ENCODE measurements at regions not wholly inside any gene's neighbourhood (a gene's known extent, or its start where the extent isn't known, plus 50 kb on each side); places are given as distances from the start of the nearest gene placed in this dataset.

DNA sequence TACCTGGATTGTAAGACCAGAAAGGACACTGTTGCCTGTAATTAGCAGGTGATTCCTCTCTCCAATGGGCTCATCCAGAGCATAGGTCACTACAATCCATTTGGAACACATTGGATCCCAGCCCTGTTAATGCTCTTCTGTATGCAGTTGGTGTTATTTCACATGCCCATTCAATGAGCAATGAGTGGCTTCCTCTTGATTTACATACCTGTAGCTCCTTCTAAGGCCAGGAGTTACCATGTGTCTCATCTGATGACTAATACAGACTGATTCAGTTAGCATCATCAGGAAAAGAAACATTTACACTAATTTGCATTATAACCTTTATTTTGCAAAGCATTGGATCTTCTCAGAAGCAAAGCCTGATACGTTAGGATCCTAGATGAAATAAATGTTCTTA is 83.1 kb upstream of the NPVF start:
- H3K9ac ChIP-seq (ENCODE audit: low read length), result no peak overlapping the region
- TF ChIP-seq, protein P1, sequence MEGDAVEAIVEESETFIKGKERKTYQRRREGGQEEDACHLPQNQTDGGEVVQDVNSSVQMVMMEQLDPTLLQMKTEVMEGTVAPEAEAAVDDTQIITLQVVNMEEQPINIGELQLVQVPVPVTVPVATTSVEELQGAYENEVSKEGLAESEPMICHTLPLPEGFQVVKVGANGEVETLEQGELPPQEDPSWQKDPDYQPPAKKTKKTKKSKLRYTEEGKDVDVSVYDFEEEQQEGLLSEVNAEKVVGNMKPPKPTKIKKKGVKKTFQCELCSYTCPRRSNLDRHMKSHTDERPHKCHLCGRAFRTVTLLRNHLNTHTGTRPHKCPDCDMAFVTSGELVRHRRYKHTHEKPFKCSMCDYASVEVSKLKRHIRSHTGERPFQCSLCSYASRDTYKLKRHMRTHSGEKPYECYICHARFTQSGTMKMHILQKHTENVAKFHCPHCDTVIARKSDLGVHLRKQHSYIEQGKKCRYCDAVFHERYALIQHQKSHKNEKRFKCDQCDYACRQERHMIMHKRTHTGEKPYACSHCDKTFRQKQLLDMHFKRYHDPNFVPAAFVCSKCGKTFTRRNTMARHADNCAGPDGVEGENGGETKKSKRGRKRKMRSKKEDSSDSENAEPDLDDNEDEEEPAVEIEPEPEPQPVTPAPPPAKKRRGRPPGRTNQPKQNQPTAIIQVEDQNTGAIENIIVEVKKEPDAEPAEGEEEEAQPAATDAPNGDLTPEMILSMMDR (IDR thresholded peaks at IDR 0.05; ENCODE audit: insufficient read depth, low read depth, low read length), result no peak
- TF ChIP-seq EZH2 (IDR thresholded peaks at IDR 0.05; ENCODE audit: insufficient read depth, low read length), result no peak
- H3K4me2 ChIP-seq (ENCODE audit: low read length), result no peak overlapping the region
- no peak overlapping the region for H3K27ac Mint-ChIP-seq (ENCODE audit: unreplicated experiment)
- H3K27ac ChIP-seq (ENCODE audit: low read depth, low read length), result no peak overlapping the region
- H3K4me3 Mint-ChIP-seq (ENCODE audit: unreplicated experiment), result no peak overlapping the region
- peaks cover 2% of the 10 kb centered on the region for H3K9me3 Mint-ChIP-seq (ENCODE audit: unreplicated experiment)
- no peak overlapping the region for H2AFZ ChIP-seq (ENCODE audit: low read depth, low read length)
- no peak for DNase-seq (ENCODE audit: low read depth)
- no peak for FAIRE-seq
- H3K4me1 Mint-ChIP-seq (ENCODE audit: low read depth, unreplicated experiment), result peaks cover 2% of the 10 kb centered on the region
- no peaks in the 10 kb centered on the region for H3K9me3 ChIP-seq (ENCODE audit: insufficient read depth, low read depth, low read length)
- H3K4me1 ChIP-seq (ENCODE audit: insufficient read depth, low read length), result no peaks in the 10 kb centered on the region
- H3K36me3 Mint-ChIP-seq (ENCODE audit: low read depth, unreplicated experiment), result no peaks in the 10 kb centered on the region
- no peaks in the 10 kb centered on the region for H3K27me3 ChIP-seq (ENCODE audit: insufficient read depth, low read length)
- H3K27me3 Mint-ChIP-seq (ENCODE audit: low read depth, unreplicated experiment), result no peaks in the 10 kb centered on the region
- H3K36me3 ChIP-seq (ENCODE audit: insufficient read depth, low read length), result no peaks in the 10 kb centered on the region
- no peaks in the 10 kb centered on the region for H4K20me1 ChIP-seq (ENCODE audit: insufficient read depth, low read length)
- no peak overlapping the region for H3K4me3 ChIP-seq (ENCODE audit: insufficient read depth, low read depth, low read length)
- H3K79me2 ChIP-seq (ENCODE audit: insufficient read depth, low read length), result no peaks in the 10 kb centered on the region

DNA sequence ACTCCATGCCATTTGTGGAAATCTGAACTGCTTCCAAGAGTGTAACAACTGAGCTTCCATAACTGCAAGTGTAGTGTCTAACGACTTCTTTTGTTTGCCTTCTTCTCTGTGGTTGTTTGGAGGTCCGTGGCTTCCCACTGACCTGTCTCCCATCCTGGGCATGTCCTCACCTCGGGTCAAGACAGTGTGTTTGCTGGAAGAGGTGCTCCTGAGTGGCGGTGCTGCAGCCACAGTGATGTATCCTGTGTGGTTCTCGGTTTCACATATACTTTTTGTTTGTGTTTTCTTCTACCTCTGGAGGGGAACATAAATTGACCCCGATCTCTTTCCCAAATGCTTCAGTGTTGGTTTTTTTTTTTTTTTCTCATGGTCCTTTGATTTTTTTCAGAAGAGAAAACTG is 84.7 kb upstream of the NPVF start:
- Histone ChIP-seq H3K27ac (ENCODE audit: low read depth, low read length) (no peak overlapping the region), H3K79me2 (ENCODE audit: insufficient read depth, low read length) (no peaks in the 10 kb centered on the region), H3K4me1 (ENCODE audit: insufficient read depth, low read length) (no peaks in the 10 kb centered on the region), H3K9ac (ENCODE audit: low read length) (no peak overlapping the region), H3K27me3 (ENCODE audit: insufficient read depth, low read length) (no peaks in the 10 kb centered on the region), H4K20me1 (ENCODE audit: insufficient read depth, low read length) (no peaks in the 10 kb centered on the region), H3K9me3 (ENCODE audit: insufficient read depth, low read depth, low read length) (no peaks in the 10 kb centered on the region), H2AFZ (ENCODE audit: low read depth, low read length) (no peak overlapping the region), H3K4me2 (ENCODE audit: low read length) (no peak overlapping the region), H3K36me3 (ENCODE audit: insufficient read depth, low read length) (no peaks in the 10 kb centered on the region), H3K4me3 (ENCODE audit: insufficient read depth, low read depth, low read length) (no peak overlapping the region)
- TF ChIP-seq, protein P1 (IDR thresholded peaks at IDR 0.05; ENCODE audit: insufficient read depth, low read depth, low read length), result no peak
- TF ChIP-seq EZH2 (IDR thresholded peaks at IDR 0.05; ENCODE audit: insufficient read depth, low read length), result no peak
- no peak overlapping the region for H3K27ac Mint-ChIP-seq (ENCODE audit: unreplicated experiment)
- DNase-seq (ENCODE audit: low read depth), result no peak
- H3K4me1 Mint-ChIP-seq (ENCODE audit: low read depth, unreplicated experiment), result peaks cover 2% of the 10 kb centered on the region
- no peak for FAIRE-seq
- H3K27me3 Mint-ChIP-seq (ENCODE audit: low read depth, unreplicated experiment), result no peaks in the 10 kb centered on the region
- peaks cover 2% of the 10 kb centered on the region for H3K9me3 Mint-ChIP-seq (ENCODE audit: unreplicated experiment)
- no peak overlapping the region for H3K4me3 Mint-ChIP-seq (ENCODE audit: unreplicated experiment)
- no peaks in the 10 kb centered on the region for H3K36me3 Mint-ChIP-seq (ENCODE audit: low read depth, unreplicated experiment)

DNA sequence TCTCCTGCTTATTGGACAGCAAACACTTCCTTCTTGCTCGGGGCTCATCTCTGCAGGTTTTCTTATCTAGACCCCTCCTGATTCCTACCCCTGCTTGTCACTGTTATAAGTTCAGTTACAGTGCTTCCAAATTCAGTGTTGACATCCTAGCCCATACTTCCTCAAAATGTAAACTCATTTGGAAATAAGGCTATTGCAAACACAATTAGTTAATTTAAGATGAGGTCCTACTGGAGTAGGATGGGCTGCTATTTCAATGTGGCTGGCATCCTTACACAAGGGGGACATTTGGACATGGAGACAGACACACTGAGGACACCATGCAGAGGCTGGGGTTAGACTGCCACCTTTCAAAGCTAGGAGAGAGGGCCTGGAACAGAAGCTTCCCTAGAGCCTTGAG is 85.2 kb upstream of the NPVF start:
- Histone ChIP-seq H3K4me3 (ENCODE audit: insufficient read depth, low read depth, low read length) (no peak overlapping the region), H3K27ac (ENCODE audit: low read depth, low read length) (no peak overlapping the region), H3K9me3 (ENCODE audit: insufficient read depth, low read depth, low read length) (no peaks in the 10 kb centered on the region), H3K27me3 (ENCODE audit: insufficient read depth, low read length) (no peaks in the 10 kb centered on the region), H3K4me1 (ENCODE audit: insufficient read depth, low read length) (no peaks in the 10 kb centered on the region), H3K9ac (ENCODE audit: low read length) (no peak overlapping the region), H3K36me3 (ENCODE audit: insufficient read depth, low read length) (no peaks in the 10 kb centered on the region), H4K20me1 (ENCODE audit: insufficient read depth, low read length) (no peaks in the 10 kb centered on the region), H2AFZ (ENCODE audit: low read depth, low read length) (no peak overlapping the region), H3K79me2 (ENCODE audit: insufficient read depth, low read length) (no peaks in the 10 kb centered on the region), H3K4me2 (ENCODE audit: low read length) (no peak overlapping the region)
- Mint-ChIP-seq H3K27ac (ENCODE audit: unreplicated experiment) (no peak overlapping the region), H3K27me3 (ENCODE audit: low read depth, unreplicated experiment) (no peaks in the 10 kb centered on the region), H3K4me3 (ENCODE audit: unreplicated experiment) (no peak overlapping the region), H3K36me3 (ENCODE audit: low read depth, unreplicated experiment) (no peaks in the 10 kb centered on the region), H3K9me3 (ENCODE audit: unreplicated experiment) (peaks cover 2% of the 10 kb centered on the region), H3K4me1 (ENCODE audit: low read depth, unreplicated experiment) (peaks cover 2% of the 10 kb centered on the region)
- FAIRE-seq (no peak), DNase-seq (ENCODE audit: low read depth) (no peak)
- TF ChIP-seq, protein P1 (IDR thresholded peaks at IDR 0.05; ENCODE audit: insufficient read depth, low read depth, low read length), result no peak
- no peak for TF ChIP-seq EZH2 (IDR thresholded peaks at IDR 0.05; ENCODE audit: insufficient read depth, low read length)

Measured in astrocyte (in vitro differentiated cells and primary cell).